ENCODE measurements at regions not wholly inside any gene's neighbourhood (a gene's known extent, or its start where the extent isn't known, plus 50 kb on each side); places are given as distances from the start of the nearest gene placed in this dataset.

GRCh38 chr13:89454681-89455080 is 1783.5 kb downstream of the SLITRK5 start:
- Histone ChIP-seq H3K27ac (ENCODE audit: low read depth, low read length, poor library complexity, severe bottlenecking) (no peak overlapping the region), H3K4me1 (ENCODE audit: insufficient read depth, low read length, poor library complexity, severe bottlenecking) (no peaks in the 10 kb centered on the region), H3K36me3 (ENCODE audit: insufficient read depth, low read length, poor library complexity, severe bottlenecking) (no peaks in the 10 kb centered on the region), H3K4me3 (ENCODE audit: low read depth, low read length, poor library complexity, severe bottlenecking) (no peak overlapping the region), H3K9me3 (ENCODE audit: low read depth, low read length, poor library complexity, severe bottlenecking) (no peaks in the 10 kb centered on the region), H3K27me3 (replicated peaks; ENCODE audit: insufficient read depth, low read depth, low read length, poor library complexity) (no peaks in the 10 kb centered on the region)
- TF ChIP-seq EZH2 (IDR thresholded peaks at IDR 0.05; ENCODE audit: borderline replicate concordance, low read depth, low read length, poor library complexity, severe bottlenecking) (no peak), CTCF (conservative IDR thresholded peaks at IDR 0.05; ENCODE audit: low read depth, low read length) (no peak)
- ChIA-PET POLR2A (ENCODE audit: low non-redundant PET) (no interaction called here), CTCF (no interaction called here)
- DNase-seq (ENCODE audit: low spot score): no peak
- no TSS peak for BruUV-seq (replicated peaks)
- intact Hi-C loops (cut with micrococcal nuclease; ENCODE audit: unreplicated experiment): no loop called here

GRCh38 chr13:89455225-89455624 is 1784.1 kb downstream of the SLITRK5 start:
- BruUV-seq (replicated peaks): no TSS peak
- no peaks in the 10 kb centered on the region for H3K9me3 ChIP-seq (ENCODE audit: low read depth, low read length, poor library complexity, severe bottlenecking)
- H3K4me3 ChIP-seq (ENCODE audit: low read depth, low read length, poor library complexity, severe bottlenecking): no peak overlapping the region
- H3K4me1 ChIP-seq (ENCODE audit: insufficient read depth, low read length, poor library complexity, severe bottlenecking): no peaks in the 10 kb centered on the region
- intact Hi-C loops (cut with micrococcal nuclease; ENCODE audit: unreplicated experiment): no loop called here
- no peaks in the 10 kb centered on the region for H3K27me3 ChIP-seq (replicated peaks; ENCODE audit: insufficient read depth, low read depth, low read length, poor library complexity)
- H3K27ac ChIP-seq (ENCODE audit: low read depth, low read length, poor library complexity, severe bottlenecking): no peak overlapping the region
- H3K36me3 ChIP-seq (ENCODE audit: insufficient read depth, low read length, poor library complexity, severe bottlenecking): no peaks in the 10 kb centered on the region
- DNase-seq (ENCODE audit: low spot score): no peak
- POLR2A ChIA-PET (ENCODE audit: low non-redundant PET): no interaction called here
- TF ChIP-seq EZH2 (IDR thresholded peaks at IDR 0.05; ENCODE audit: borderline replicate concordance, low read depth, low read length, poor library complexity, severe bottlenecking) (no peak), CTCF (conservative IDR thresholded peaks at IDR 0.05; ENCODE audit: low read depth, low read length) (no peak)
- CTCF ChIA-PET: no interaction called here

- POLR2A ChIA-PET (ENCODE audit: low non-redundant PET): no interaction called here
- intact Hi-C loops (cut with micrococcal nuclease; ENCODE audit: unreplicated experiment): no loop called here
These were observed 1784.6 kb downstream of the SLITRK5 start for GRCh38 chr13:89455741-89456140.

More at GRCh38 chr13:89455741-89456140, 1784.6 kb downstream of the SLITRK5 start:
- Histone ChIP-seq H3K4me3 (ENCODE audit: low read depth, low read length, poor library complexity, severe bottlenecking) (no peak overlapping the region), H3K36me3 (ENCODE audit: insufficient read depth, low read length, poor library complexity, severe bottlenecking) (no peaks in the 10 kb centered on the region), H3K27ac (ENCODE audit: low read depth, low read length, poor library complexity, severe bottlenecking) (no peak overlapping the region), H3K4me1 (ENCODE audit: insufficient read depth, low read length, poor library complexity, severe bottlenecking) (no peaks in the 10 kb centered on the region), H3K27me3 (replicated peaks; ENCODE audit: insufficient read depth, low read depth, low read length, poor library complexity) (no peaks in the 10 kb centered on the region), H3K9me3 (ENCODE audit: low read depth, low read length, poor library complexity, severe bottlenecking) (no peaks in the 10 kb centered on the region)
- TF ChIP-seq EZH2 (IDR thresholded peaks at IDR 0.05; ENCODE audit: borderline replicate concordance, low read depth, low read length, poor library complexity, severe bottlenecking) (no peak), CTCF (conservative IDR thresholded peaks at IDR 0.05; ENCODE audit: low read depth, low read length) (no peak)
- DNase-seq (ENCODE audit: low spot score): no peak
- CTCF ChIA-PET: no interaction called here
- BruUV-seq (replicated peaks): no TSS peak

All from A673 (cell line).